NCI-H2171 (cell line): ENCODE measurements at regions not wholly inside any gene's neighbourhood (a gene's known extent, or its start where the extent isn't known, plus 50 kb on each side); places are given as distances from the start of the nearest gene placed in this dataset.

Experiments used
- DNase-seq: peaks from one replicate; lab custom pipeline; 2025; lab: John Stamatoyannopoulos, UW

GRCh38 chr4:59238212-59238611 is 1961.9 kb upstream of the ADGRL3 start:
- DNase-seq: no peak

- no peak for DNase-seq
Measured at GRCh38 chr4:59240011-59240410, 1960.1 kb upstream of the ADGRL3 start.

GRCh38 chr4:59243038-59243437 is 1957.1 kb upstream of the ADGRL3 start:
- DNase-seq: no peak

- no peak for DNase-seq
Measured at GRCh38 chr4:59247032-59247431, 1953.1 kb upstream of the ADGRL3 start.

- no peak for DNase-seq
Measured at GRCh38 chr4:59248313-59248712, 1951.8 kb upstream of the ADGRL3 start.

- no peak for DNase-seq
Measured at GRCh38 chr4:59249110-59249509, 1951.0 kb upstream of the ADGRL3 start.

GRCh38 chr4:59258002-59258401 is 1942.1 kb upstream of the ADGRL3 start:
- DNase-seq: no peak

- DNase-seq: no peak
Measured at GRCh38 chr4:59307609-59308008, 1892.5 kb upstream of the ADGRL3 start.

GRCh38 chr4:59314637-59315036 is 1885.5 kb upstream of the ADGRL3 start:
- no peak for DNase-seq

GRCh38 chr4:59339631-59340030 is 1860.5 kb upstream of the ADGRL3 start:
- no peak for DNase-seq

- no peak for DNase-seq
Measured at GRCh38 chr4:59341506-59341905, 1858.6 kb upstream of the ADGRL3 start.

GRCh38 chr4:59348949-59349348 is 1851.2 kb upstream of the ADGRL3 start:
- no peak for DNase-seq

GRCh38 chr4:59369229-59369628 is 1830.9 kb upstream of the ADGRL3 start:
- no peak for DNase-seq

GRCh38 chr4:59374416-59374815 is 1825.7 kb upstream of the ADGRL3 start:
- no peak for DNase-seq

GRCh38 chr4:59380841-59381366 is 1819.2 kb upstream of the ADGRL3 start:
- DNase-seq: no peak

- DNase-seq: no peak
Measured at GRCh38 chr4:59381591-59381990, 1818.5 kb upstream of the ADGRL3 start.

GRCh38 chr4:59387759-59388758 is 1812.1 kb upstream of the ADGRL3 start:
- no peak for DNase-seq

GRCh38 chr4:59393780-59394179 is 1806.3 kb upstream of the ADGRL3 start:
- DNase-seq: no peak

GRCh38 chr4:59400334-59400733 is 1799.8 kb upstream of the ADGRL3 start:
- DNase-seq: no peak

GRCh38 chr4:59409647-59410046 is 1790.5 kb upstream of the ADGRL3 start:
- DNase-seq: no peak

GRCh38 chr4:59412739-59413138 is 1787.4 kb upstream of the ADGRL3 start:
- DNase-seq: no peak

- DNase-seq: no peak
Measured at GRCh38 chr4:59455751-59456150, 1744.4 kb upstream of the ADGRL3 start.

- DNase-seq: no peak
Measured at GRCh38 chr4:59457576-59457975, 1742.5 kb upstream of the ADGRL3 start.

- no peak for DNase-seq
Measured at GRCh38 chr4:59484944-59485343, 1715.2 kb upstream of the ADGRL3 start.
